ENCODE measurements at regions not wholly inside any gene's neighbourhood (a gene's known extent, or its start where the extent isn't known, plus 50 kb on each side); places are given as distances from the start of the nearest gene placed in this dataset.

DNA sequence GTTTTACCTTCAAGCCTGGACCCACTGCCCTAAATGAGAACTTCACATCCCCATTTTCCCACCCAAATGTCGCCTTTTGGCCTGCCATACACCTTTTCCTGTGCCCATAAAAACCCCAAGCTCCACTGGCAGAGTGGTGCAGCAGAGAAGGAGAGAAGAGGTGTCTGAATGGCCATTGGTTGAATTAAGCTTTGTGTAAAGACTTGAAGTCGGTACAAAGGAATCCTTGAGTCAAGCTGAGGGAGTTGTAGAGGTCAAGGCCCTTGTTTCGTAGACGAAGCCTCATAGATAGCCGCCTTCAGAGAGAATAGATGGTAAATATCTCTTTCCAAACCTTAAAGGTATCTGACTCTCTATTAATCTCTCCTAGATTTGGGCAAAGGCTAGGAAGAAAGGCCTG, 1479.2 kb upstream of the PRR20A start:
- DNase-seq (ENCODE audit: low read depth, low spot score) (no peak), FAIRE-seq (no peak)
- no peak overlapping the region for H3K4me3 ChIP-seq (replicated peaks in 1 of 3; ENCODE audit: insufficient read depth in 1 of 3, low read depth in 1 of 3, low read length in 3 of 3)
- no peaks in the 10 kb centered on the region for H3K79me2 ChIP-seq (ENCODE audit: control insufficient read depth, insufficient read depth, low read length)
- peaks cover 2% of the 10 kb centered on the region for H3K9me3 ChIP-seq (replicated peaks; ENCODE audit: control insufficient read depth, insufficient read depth, low read length)
- no peak overlapping the region for H3K4me2 ChIP-seq (ENCODE audit: insufficient read depth, low read length)
- no TSS peak for BruUV-seq (replicated peaks)
- intact Hi-C loops (cut with micrococcal nuclease) = no loop called here
- H4K20me1 ChIP-seq (replicated peaks; ENCODE audit: control insufficient read depth, extremely low read depth, insufficient read depth, low read length) = no peaks in the 10 kb centered on the region
- no peak for TF ChIP-seq EZH2 (IDR thresholded peaks at IDR 0.05; ENCODE audit: borderline replicate concordance, low read depth, low read length, severe bottlenecking)
- no peak for TF ChIP-seq POLR2A (IDR thresholded peaks at IDR 0.05; ENCODE audit: low read depth, low read length)
- no peak for TF ChIP-seq MYC (IDR thresholded peaks at IDR 0.05; ENCODE audit: low read depth, low read length)
- TF ChIP-seq CTCF (IDR thresholded peaks at IDR 0.05; ENCODE audit: extremely low read depth in 1 of 2, insufficient read depth in 1 of 2, low read depth in 1 of 2, low read length in 2 of 2) = no peak
- TF ChIP-seq, protein P1, sequence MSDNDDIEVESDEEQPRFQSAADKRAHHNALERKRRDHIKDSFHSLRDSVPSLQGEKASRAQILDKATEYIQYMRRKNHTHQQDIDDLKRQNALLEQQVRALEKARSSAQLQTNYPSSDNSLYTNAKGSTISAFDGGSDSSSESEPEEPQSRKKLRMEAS (IDR thresholded peaks at IDR 0.05; ENCODE audit: insufficient read depth, insufficient read length) = no peak
- no peak for TF ChIP-seq FOS (IDR thresholded peaks at IDR 0.05; ENCODE audit: borderline replicate concordance, insufficient read depth, low read length)
- TF ChIP-seq GATA2 (IDR thresholded peaks at IDR 0.05; ENCODE audit: insufficient read depth, insufficient read length, low read depth, low read length) = no peak
- TF ChIP-seq JUN (IDR thresholded peaks at IDR 0.05; ENCODE audit: borderline replicate concordance, insufficient read depth, insufficient read length, low read depth) = no peak
- no peak for TF ChIP-seq POLR2AphosphoS5 (IDR thresholded peaks at IDR 0.05; ENCODE audit: insufficient read depth, low read depth, low read length)
- no peaks in the 10 kb centered on the region for H3K4me1 ChIP-seq (ENCODE audit: control insufficient read depth, extremely low read depth, insufficient read depth, low read length)
- no peaks in the 10 kb centered on the region for H3K36me3 ChIP-seq (ENCODE audit: control insufficient read depth in 2 of 2, extremely low read depth in 1 of 2, insufficient read depth in 2 of 2, low read length in 2 of 2)
- dilution Hi-C loops (cut with MboI; ENCODE audit: extremely low pct_ligation_motif_present, low sequenced_read_pairs) = no loop called here
- CTCF ChIA-PET = no interaction called here
- H3K9me1 ChIP-seq (replicated peaks; ENCODE audit: control insufficient read depth, extremely low read depth, insufficient read depth, low read length) = no peaks in the 10 kb centered on the region
- no peak overlapping the region for H2AFZ ChIP-seq (ENCODE audit: low read depth, low read length)
- no peak overlapping the region for H3K27ac ChIP-seq (ENCODE audit: insufficient read depth, low read depth, low read length)
- no peak overlapping the region for H3K9ac ChIP-seq (replicated peaks; ENCODE audit: extremely low read depth, insufficient read depth, low read length)
- POLR2A ChIA-PET = no interaction called here
- no peaks in the 10 kb centered on the region for H3K27me3 ChIP-seq (ENCODE audit: control insufficient read depth in 2 of 2, insufficient read depth in 2 of 2, low read length in 2 of 2)
